ENCODE measurements at regions not wholly inside any gene's neighbourhood (a gene's known extent, or its start where the extent isn't known, plus 50 kb on each side); places are given as distances from the start of the nearest gene placed in this dataset.
"Not testable (repeated sequence)": the region's sequence is repeated elsewhere in the genome, so short reads cannot be mapped to it uniquely, and the experiment has no call there.

DNA sequence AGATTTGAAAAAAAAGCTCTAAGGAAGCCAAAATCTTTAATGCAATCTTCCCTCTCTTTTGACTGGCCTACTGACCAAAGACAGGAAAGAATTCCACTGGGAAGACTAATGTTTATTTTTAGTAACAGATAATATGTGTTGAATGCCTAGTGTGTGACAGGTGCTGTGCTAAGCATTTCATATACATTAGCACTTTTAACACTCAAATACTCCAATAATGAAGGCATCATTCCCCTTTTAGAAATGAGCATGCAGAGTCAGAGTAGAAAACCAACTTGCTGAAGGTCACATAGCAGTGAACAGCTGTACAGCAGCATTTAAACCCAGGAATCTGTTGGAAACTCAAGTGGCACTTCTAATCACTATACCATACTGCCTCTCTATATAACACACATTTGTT, 170.6 kb downstream of the MINAR1 start:
- in situ Hi-C loops (cut with HindIII; ENCODE audit: low sequenced_read_pairs) = no loop called here

DNA sequence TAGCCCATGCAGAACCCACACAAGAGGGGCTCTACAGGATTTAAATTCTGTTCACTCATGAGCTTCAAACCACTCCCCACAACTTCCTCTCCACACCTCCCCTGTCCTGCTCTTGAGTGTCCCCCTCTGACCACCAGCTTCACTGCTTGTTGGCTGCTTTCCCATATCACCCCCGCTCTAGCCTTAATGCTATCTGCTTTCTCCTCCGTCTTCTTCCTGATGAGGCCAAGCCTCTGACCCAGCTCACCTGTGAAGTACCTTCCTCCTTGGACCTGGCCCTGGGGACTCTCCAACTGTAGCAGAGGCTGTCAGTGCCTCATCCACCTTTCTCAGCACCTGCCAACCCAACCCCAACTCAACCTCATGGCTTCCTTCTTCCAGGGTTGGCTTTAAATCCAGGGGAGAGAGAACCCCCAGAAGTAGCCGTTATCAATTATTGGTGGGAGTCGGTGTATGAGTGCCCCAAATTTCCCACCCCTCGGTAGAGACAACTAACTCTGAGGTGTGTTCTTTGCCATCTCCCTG, 174.8 kb downstream of the MINAR1 start:
- in situ Hi-C loops (cut with HindIII; ENCODE audit: low sequenced_read_pairs) = no loop called here

DNA sequence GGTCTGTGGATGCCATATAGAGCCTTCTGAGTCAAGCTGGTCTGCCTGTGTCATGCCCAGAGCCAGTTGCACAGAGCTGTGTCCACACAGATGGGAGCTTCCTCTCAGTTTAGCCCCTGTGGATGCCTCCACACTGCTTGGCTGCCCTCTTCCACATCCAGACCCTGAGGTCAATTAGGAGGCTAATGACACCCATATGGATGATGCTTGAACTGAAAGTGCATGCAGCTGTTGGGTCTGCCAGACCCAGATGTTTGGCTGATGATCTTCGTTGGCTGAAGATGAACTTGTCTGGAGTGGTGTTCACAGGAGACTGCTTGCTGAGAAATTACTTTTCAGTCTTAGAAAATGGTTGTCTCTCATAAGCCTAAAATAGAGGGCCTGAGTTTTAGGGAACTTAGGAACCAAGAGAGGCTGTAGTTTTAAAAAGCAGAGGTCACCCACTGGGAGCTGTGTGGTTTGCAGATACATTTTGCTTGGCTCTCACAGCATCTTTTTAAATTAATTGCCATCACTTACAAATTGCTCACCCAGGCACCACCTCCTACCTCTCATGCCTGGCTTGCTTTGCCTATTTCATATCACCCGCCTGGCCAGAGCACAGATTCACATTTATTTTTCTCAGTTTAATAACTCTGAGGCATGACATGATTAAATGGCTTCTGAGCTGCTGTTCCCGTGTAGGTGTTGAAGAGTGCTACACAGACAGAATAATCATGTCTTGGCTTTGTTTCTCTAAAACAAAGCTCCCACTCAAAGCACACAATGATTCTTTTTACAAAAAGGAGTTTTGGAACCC, 176.1 kb downstream of the MINAR1 start:
- in situ Hi-C loops (cut with HindIII; ENCODE audit: low sequenced_read_pairs) = no loop called here

DNA sequence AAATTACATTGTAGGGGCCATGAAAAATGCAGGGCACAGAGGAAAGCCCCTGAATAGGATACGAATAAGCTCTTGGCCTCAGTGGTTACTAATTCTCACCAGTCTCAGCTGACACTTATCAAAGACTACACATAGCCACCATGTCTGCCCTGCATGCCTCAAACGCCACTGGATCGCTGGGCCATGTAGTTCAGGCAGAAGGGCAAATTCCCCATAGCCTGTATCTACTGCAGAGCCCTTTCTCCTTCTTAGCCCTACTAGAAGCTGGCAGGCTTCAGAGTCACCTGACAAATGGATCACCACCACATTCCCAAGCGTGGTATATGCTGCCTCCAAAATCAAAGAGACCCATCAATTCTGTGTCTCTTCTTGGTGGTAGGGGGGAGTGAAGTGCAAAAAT, 177.4 kb downstream of the MINAR1 start:
- in situ Hi-C loops (cut with HindIII; ENCODE audit: low sequenced_read_pairs) = no loop called here

DNA sequence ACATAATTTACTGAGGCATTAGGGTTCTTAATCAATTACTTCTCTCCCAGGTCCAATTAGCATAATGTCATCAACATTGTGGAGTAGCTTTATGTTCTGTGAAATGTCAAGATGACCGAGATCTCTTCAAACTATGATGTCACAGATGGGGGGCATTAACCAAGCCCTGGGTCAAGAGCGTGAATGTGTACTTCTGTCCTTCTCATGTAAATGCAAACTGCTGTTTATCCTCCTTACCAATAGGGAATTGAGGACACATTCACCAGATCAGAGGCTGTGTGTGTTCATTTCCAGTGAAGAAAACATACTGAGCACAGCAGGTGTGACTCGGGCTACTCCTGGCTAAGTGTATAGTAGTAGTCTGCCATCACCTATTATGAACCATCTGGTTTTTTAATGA, 177.9 kb downstream of the MINAR1 start:
- in situ Hi-C loops (cut with HindIII; ENCODE audit: low sequenced_read_pairs) = no loop called here

DNA sequence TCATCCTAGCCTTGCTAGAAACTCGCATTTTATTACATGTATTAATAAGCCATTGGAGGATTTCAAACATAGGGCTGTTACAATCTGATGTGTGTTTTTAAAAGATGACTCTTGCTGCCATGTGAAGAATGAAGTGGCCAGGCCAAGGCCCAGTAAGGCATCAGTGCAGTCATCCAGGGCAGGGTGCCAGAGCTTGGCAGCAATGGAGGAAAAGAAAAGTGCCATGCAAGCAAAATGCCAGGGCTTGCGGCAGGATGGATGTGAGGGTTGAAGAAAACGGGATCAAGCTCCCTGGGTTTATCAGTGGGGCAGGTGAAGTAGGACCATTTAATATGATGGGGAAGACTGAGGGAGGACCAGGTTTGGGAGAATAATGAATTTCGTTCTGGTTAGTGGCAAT, 183.6 kb downstream of the MINAR1 start:
- in situ Hi-C loops (cut with HindIII; ENCODE audit: low sequenced_read_pairs) = no loop called here

DNA sequence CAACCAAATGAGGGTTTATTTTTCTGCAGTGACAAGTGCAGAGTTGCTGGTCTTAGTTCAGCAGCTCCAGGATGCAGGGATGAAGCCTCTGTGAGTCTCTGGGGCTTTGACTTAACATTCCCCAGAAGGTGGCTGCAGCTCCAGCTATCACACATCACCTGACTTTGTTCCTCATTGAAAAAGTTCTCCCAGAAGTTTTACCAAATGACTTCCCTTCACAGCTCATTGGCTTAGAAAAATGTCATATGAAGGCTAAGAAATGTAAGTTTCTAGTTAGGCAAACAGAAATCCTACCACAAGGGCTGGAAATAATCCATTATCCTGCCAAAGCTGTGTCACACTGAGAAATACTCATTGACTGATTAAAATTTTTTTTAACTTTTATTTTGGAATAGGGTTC, 184.9 kb downstream of the MINAR1 start:
- in situ Hi-C loops (cut with HindIII; ENCODE audit: low sequenced_read_pairs) = no loop called here

DNA sequence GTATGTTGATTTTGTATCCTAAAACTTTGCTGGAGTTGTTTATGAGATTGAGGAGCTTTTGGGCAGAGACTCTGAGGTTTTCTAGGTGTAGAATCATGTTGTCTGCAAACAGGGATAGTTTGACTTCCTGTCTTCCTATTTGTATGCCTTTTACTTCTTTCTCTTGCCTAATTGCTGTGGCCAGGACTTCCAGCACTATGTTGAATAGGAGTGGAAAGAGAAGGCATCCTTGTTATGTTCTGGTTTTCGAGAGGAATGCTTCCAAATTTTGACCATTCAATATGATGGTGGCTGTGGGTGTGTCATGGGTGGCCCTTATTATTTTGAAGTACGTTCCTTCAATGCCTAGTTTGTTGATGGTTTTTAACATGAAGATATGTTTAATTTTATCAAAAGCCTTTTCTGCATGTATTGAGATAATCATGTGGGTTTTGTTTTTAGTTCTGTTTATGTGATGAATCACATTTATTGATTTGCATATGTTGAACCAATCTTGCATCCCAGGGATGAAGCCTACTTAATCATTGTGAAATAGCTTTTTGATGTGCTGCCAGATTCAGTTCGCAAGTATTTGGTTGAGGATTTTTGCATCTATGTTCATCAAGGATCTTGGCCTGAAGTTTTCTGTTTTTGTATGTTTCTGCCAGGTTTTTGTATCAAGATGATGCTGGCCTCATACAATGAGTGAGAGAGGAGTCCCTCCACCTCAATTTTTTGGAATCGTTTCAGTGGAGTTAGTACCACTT, 188.1 kb downstream of the MINAR1 start:
- in situ Hi-C loops (cut with HindIII; ENCODE audit: low sequenced_read_pairs) = no loop called here

DNA sequence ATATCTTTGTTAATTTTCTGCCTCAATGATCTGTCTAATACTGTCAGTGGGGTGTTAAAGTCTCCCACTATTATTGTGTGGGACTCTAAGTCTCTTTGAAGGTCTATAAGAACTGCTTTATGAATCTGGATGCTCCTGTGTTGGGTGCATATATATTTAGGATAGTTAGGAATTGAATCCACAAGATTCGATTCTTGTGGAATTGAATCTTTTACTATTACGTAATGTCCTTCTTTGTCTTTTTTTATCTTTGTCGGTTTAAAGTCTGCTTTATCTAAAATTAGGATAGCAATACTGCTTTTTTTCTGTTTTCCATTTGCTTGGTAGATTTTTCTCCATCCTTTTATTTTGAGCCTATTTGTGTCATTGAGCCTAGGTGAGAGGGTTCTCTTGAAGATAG, 189.7 kb downstream of the MINAR1 start:
- in situ Hi-C loops (cut with HindIII; ENCODE audit: low sequenced_read_pairs) = not testable (repeated sequence)

DNA sequence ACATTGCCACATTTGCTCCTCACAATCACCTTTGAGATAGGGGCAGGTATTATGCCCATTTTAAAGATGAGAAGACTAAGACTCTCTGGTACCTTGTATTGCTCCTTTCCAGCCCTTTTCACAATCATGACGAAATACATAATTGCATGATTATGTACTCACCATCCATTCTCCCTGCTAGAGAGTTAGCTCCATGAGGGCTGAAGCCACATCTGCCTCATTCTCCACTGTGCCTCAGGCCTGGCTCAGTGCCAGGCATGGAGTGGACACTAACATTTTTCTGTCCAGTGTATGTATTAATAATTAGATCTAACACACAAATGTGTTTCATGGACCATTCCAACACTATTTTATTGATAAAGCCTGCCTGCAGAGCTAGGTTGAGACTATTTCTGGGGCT, 191.4 kb downstream of the MINAR1 start:
- in situ Hi-C loops (cut with HindIII; ENCODE audit: low sequenced_read_pairs) = no loop called here

DNA sequence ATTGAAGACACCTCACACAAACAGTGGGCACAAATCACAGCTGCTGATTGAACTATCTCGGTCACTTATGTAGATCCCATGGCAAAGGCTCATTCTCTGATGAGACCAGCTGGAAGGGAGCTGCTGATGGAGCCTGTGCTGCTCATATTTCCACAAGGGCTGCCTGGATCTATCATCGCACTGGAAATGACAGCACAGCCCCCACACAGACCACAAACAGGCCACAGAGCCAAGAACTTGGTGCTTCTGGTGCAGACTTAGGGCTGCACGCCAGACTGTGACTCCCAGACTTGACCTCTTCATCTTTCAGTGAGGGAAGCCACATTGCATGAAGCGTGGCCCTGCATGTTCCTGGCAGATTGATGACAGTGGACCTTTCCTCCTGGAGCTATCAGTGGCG, 197.6 kb downstream of the MINAR1 start:
- in situ Hi-C loops (cut with HindIII; ENCODE audit: low sequenced_read_pairs) = loop anchor here (10.0 kb wide), 1 partner anchor 285 kb away; no protein-coding TSS in a partner anchor

DNA sequence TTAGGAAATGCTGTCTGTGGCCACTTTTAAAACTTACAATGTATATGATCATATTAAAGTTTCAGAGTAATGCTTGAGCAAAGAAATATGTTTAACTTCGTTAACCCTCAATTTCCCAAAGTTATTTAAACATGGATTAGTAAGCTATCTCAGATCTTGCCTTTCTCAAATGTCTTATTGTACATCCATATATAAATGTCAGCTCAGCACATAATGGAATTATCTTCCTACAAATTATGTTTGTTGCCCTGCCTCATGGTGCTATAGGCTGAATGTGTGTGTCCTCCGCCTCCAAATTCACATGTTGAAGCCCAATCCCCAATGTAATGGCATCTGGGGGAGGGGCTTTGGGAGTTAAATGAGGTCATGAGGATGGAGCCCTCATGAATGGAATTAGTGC, 200.3 kb downstream of the MINAR1 start:
- in situ Hi-C loops (cut with HindIII; ENCODE audit: low sequenced_read_pairs) = loop anchor here (10.0 kb wide), 1 partner anchor 288 kb away; no protein-coding TSS in a partner anchor

DNA sequence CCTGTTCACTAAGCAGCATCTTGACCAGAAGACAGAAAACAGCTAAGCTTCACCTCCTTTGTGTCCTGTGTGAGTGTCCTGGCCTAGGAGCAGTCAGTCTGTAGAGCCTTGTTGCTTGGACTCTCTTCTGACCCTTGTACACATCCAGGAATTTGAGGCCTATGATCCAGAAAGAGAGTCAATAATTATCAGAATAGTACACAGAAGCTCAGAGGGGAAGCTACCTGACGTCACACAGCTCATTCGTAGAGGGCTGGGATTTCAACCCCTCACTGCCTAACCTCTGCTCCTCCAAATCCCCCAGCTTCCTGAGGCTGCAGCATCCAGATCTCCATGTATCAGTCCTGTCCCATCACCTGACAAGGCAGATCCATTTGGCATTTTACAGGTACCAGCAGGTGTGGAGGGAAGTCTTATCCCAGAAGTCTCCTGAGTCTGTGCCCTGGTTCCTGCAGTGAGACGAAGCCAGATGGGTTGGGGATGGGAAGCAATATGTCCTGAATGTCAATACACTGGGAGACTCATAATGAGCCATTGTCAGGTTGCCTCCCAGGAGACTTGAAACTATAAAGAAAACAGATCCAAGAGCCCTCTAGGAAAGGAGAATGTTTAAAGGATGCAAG, 203.1 kb downstream of the MINAR1 start:
- in situ Hi-C loops (cut with HindIII; ENCODE audit: low sequenced_read_pairs) = loop anchor here (10.0 kb wide), 1 partner anchor 290 kb away; no protein-coding TSS in a partner anchor

DNA sequence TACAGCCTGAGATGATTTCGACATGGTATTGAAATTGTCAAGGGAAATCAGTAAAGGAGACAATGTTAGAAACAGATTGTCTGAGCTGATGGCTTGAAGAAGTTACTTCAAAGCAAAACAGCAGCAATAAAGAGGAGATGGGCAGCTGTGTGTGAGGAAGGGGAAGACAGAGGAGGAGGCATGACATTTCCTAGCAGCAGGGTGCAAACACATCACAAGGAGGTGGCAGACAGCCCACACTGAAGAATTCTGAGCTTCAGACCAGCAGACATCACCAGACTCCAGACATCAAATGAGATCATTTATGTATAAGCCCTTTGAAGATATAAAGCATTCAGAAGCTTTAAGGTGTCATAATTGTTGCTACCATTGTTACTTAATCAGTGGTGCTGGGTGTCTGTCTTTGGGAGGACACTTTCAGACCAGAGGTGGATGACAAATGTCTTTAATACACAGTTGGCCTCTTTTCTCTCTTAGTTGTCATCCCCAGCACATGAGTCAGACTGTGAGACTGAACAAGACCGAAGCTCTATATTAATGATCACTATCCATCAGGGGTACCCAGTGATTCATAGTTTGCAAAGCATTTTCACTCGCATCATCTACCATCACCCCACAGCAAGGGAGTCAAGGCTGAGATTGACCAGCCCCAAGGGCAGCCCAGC, 203.9 kb downstream of the MINAR1 start:
- in situ Hi-C loops (cut with HindIII; ENCODE audit: low sequenced_read_pairs) = loop anchor here (10.0 kb wide), 1 partner anchor 291 kb away; no protein-coding TSS in a partner anchor

DNA sequence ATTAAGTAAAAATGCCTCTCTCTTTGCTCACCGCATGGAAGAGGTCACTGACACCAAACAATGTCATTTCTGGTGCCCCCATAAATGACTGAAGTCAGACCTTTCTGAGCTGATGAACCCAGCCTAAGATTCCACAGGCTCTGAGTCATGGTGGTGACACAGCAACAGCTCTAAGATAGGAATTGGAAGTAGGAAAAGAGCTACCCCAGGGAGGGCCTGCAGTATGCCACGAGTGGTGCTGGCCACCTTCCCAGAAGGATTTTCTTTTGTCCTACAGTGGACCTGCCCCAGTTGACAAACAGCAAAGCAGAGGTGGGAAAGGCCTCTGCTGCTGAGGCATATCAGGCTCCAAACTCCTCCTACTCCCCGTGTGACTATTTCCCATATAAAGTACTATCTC, 208.1 kb downstream of the MINAR1 start:
- in situ Hi-C loops (cut with HindIII; ENCODE audit: low sequenced_read_pairs) = no loop called here

DNA sequence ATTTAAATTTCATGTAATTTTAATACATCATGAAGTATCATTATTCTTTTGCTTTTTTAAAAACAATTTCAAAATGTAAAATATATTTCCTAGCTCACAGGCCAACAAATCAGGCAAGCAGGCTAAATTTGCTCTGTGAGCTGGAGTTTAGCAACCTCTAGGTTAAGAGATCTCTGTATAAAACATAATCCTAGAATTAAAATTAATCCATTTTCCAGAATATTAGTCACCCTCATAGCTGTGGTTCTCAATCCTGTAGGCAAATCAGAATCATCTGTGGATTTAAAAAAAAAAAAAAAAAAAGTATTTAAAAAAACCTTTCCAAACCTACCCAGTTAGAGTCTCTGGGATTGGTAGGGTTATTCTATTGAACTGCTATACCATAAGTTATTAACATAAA, 209.7 kb downstream of the MINAR1 start:
- in situ Hi-C loops (cut with HindIII; ENCODE audit: low sequenced_read_pairs) = no loop called here

DNA sequence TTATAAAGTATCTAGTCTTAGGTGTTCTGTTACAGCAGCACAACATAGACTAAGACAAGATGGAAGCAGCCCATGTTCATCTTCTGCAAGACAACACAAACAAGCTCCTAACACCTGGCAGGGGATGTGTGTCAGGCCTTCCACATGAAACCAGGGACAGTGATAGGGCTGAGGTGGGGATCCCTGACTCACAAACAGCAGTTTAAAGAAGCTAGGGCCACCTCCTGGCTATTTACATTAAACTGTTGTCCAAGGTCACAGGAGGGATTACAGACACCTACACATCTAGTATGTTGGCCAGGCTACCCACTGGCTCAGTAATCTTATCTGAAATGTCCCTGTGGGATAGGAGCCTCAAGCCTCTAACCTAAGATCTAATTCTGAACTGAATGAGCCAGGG, 211.3 kb downstream of the MINAR1 start:
- in situ Hi-C loops (cut with HindIII; ENCODE audit: low sequenced_read_pairs) = no loop called here

DNA sequence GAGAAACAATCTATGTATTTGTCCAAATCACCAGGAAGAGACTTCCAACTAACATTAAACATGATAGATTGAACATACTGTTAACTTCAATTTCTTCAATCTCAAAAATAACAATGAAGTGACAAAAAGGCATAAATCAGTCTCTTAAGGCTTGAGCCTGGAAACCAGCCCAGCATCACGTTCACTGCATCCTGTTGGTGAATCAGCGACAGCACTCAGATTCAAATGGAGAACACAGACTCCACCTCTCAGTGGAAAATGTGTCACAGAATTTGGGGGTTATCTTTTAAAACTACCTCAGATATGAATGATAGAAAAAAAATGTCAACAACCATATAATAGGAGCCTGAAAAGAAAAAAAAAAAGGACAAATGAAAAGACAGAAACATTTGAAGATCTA, 212.0 kb downstream of the MINAR1 start:
- in situ Hi-C loops (cut with HindIII; ENCODE audit: low sequenced_read_pairs) = no loop called here

DNA sequence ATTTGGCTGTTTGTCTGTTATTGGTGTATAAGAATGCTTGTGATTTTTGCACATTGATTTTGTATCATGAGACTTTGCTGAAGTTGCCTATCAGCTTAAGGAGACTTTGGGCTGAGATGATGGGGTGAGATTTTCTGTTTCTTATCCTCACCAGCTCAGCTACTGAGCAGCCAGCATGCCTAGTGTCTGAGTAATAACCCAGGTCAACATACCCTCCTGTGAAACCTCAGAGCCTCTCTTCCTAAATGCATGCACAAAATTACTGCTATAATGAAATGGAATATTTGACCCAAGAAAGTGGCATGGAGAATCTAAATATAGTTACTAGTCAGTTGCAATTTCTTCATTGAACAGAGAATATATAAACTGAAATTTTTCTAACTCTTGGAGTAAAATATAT, 220.8 kb downstream of the MINAR1 start:
- in situ Hi-C loops (cut with HindIII; ENCODE audit: low sequenced_read_pairs) = not testable (repeated sequence)

DNA sequence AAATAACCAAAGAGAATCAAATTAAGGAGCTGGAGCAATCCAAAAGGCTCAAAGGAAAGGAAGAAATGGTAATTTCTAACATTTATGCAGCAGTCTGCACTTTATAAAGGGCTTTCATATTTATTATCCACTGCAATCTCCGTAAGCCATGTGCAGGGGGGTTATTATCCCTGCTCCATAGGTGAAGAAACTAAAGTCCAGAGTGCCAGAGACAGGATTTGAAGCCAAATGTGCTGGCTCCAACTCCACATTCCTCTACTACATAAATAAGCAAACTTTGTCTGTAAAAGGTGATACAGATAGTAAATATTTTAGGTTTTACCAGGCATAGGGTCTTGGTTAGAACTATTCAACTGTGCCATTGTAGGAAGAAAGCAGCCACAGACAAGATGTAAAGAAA, 221.4 kb downstream of the MINAR1 start:
- in situ Hi-C loops (cut with HindIII; ENCODE audit: low sequenced_read_pairs) = no loop called here

All from DLD1 (cell line).